ENCODE measurements at regions not wholly inside any gene's neighbourhood (a gene's known extent, or its start where the extent isn't known, plus 50 kb on each side); places are given as distances from the start of the nearest gene placed in this dataset.

GRCh38 chr7:50226145-50226544 lies 78.4 kb upstream of the IKZF1 start:
- Histone ChIP-seq H3K36me3 (ENCODE audit: control insufficient read depth in 2 of 2, extremely low read depth in 1 of 2, insufficient read depth in 2 of 2, low read length in 2 of 2) (no peaks in the 10 kb centered on the region), H3K9ac (ENCODE audit: control insufficient read depth, extremely low read depth, insufficient read depth, low read length) (no peak overlapping the region), H3K27me3 (ENCODE audit: control insufficient read depth, extremely low read depth, insufficient read depth, low read length) (no peaks in the 10 kb centered on the region), H3K9me1 (ENCODE audit: control insufficient read depth, extremely low read depth, insufficient read depth, low read length) (no peaks in the 10 kb centered on the region), H3K9me3 (ENCODE audit: control insufficient read depth, low read depth, low read length) (no peaks in the 10 kb centered on the region), H3K4me3 (ENCODE audit: control insufficient read depth in 2 of 3, extremely low read depth in 1 of 3, insufficient read depth in 2 of 3, low read depth in 1 of 3, low read length in 3 of 3) (no peak overlapping the region), H4K20me1 (ENCODE audit: control insufficient read depth, extremely low read depth, insufficient read depth, low read length) (no peaks in the 10 kb centered on the region), H3K27ac (ENCODE audit: control insufficient read depth, insufficient read depth, low read length) (no peak overlapping the region), H3K79me2 (ENCODE audit: control insufficient read depth, insufficient read depth, low read length) (no peaks in the 10 kb centered on the region), H2AFZ (ENCODE audit: control insufficient read depth, low read length) (no peak overlapping the region), H3K4me1 (ENCODE audit: control insufficient read depth, extremely low read depth, insufficient read depth, low read length) (no peaks in the 10 kb centered on the region), H3K4me2 (ENCODE audit: control insufficient read depth, extremely low read depth, insufficient read depth, low read depth, low read length) (no peak overlapping the region)
- no peak for TF ChIP-seq EZH2 (IDR thresholded peaks at IDR 0.05; ENCODE audit: low read length)
- no peak for TF ChIP-seq CTCF (optimal IDR thresholded peaks at IDR 0.05 in 1 of 3, IDR thresholded peaks at IDR 0.05 in 1 of 3, conservative IDR thresholded peaks at IDR 0.05 in 1 of 3; ENCODE audit: extremely low read depth in 1 of 3, insufficient read depth in 2 of 3, low read length in 3 of 3)
- dilution Hi-C loops (cut with MboI; ENCODE audit: extremely low pct_ligation_motif_present, low sequenced_read_pairs) = no loop called here
- FAIRE-seq (no peak), DNase-seq (ENCODE audit: low read depth, low spot score) (no peak)

GRCh38 chr7:50221433-50221832 lies 83.1 kb upstream of the IKZF1 start:
- dilution Hi-C loops (cut with MboI; ENCODE audit: extremely low pct_ligation_motif_present, low sequenced_read_pairs) = no loop called here
- no peak for FAIRE-seq

More at GRCh38 chr7:50221433-50221832, 83.1 kb upstream of the IKZF1 start:
- no peak overlapping the region for H2AFZ ChIP-seq (ENCODE audit: control insufficient read depth, low read length)
- H3K27ac ChIP-seq (ENCODE audit: control insufficient read depth, insufficient read depth, low read length) = no peak overlapping the region
- no peaks in the 10 kb centered on the region for H3K27me3 ChIP-seq (ENCODE audit: control insufficient read depth, extremely low read depth, insufficient read depth, low read length)
- H3K9me3 ChIP-seq (ENCODE audit: control insufficient read depth, low read depth, low read length) = no peaks in the 10 kb centered on the region
- H3K9ac ChIP-seq (ENCODE audit: control insufficient read depth, extremely low read depth, insufficient read depth, low read length) = no peak overlapping the region
- no peaks in the 10 kb centered on the region for H3K36me3 ChIP-seq (ENCODE audit: control insufficient read depth in 2 of 2, extremely low read depth in 1 of 2, insufficient read depth in 2 of 2, low read length in 2 of 2)
- TF ChIP-seq CTCF (optimal IDR thresholded peaks at IDR 0.05 in 1 of 3, IDR thresholded peaks at IDR 0.05 in 1 of 3, conservative IDR thresholded peaks at IDR 0.05 in 1 of 3; ENCODE audit: extremely low read depth in 1 of 3, insufficient read depth in 2 of 3, low read length in 3 of 3) (no peak), EZH2 (IDR thresholded peaks at IDR 0.05; ENCODE audit: low read length) (no peak)
- no peak overlapping the region for H3K4me2 ChIP-seq (ENCODE audit: control insufficient read depth, extremely low read depth, insufficient read depth, low read depth, low read length)
- no peaks in the 10 kb centered on the region for H3K4me1 ChIP-seq (ENCODE audit: control insufficient read depth, extremely low read depth, insufficient read depth, low read length)
- no peaks in the 10 kb centered on the region for H4K20me1 ChIP-seq (ENCODE audit: control insufficient read depth, extremely low read depth, insufficient read depth, low read length)
- DNase-seq (ENCODE audit: low read depth, low spot score) = no peak
- H3K4me3 ChIP-seq (ENCODE audit: control insufficient read depth in 2 of 3, extremely low read depth in 1 of 3, insufficient read depth in 2 of 3, low read depth in 1 of 3, low read length in 3 of 3) = no peak overlapping the region
- H3K79me2 ChIP-seq (ENCODE audit: control insufficient read depth, insufficient read depth, low read length) = no peaks in the 10 kb centered on the region
- H3K9me1 ChIP-seq (ENCODE audit: control insufficient read depth, extremely low read depth, insufficient read depth, low read length) = no peaks in the 10 kb centered on the region

All from keratinocyte (primary cell).